Hematopoietic multipotent progenitor cell treated with erythropoietin and hydrocortisone succinate and interleukin-3 and kit ligand, for 4 days (in vitro differentiated cells): ENCODE measurements at regions not wholly inside any gene's neighbourhood (a gene's known extent, or its start where the extent isn't known, plus 50 kb on each side); places are given as distances from the start of the nearest gene placed in this dataset.

Source experiments
- DNase-seq: peaks from one replicate; pipeline ENCODE4 v3.0.0-alpha.2; 2015

DNA sequence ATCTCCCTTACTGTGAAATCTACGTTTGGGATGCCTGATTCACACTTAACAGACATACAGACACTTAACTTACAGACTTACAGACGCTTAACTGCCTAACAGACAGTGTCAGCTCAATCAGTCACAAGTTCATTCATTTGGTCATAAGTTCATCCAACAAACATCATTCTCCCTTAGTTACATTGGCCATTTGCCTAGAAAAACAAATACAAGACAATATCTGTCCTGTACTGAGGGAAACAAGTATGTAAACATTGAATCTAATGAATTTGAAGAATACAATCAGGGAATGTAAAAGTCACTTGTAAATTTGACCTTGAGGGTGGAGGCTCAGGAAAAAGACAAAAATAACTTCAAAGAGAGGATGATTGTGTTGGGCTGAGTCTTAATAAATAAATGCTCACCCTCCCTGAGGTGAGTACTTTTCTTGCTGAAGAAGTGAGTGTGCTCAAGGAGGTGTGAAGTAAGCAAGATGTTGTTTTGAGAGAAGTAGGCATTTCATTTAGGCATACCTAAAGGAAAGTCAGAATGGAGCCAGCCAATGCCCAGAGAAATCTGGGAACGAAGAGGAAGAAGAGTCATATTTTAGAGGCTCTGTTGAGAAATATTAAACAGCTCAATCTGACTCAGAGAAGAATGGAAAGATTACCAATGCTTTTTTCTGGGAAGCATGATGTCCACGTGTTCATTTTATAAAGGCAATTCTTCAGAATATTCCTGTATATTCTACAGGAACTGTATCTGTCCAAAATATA, 958.4 kb upstream of the SLC10A2 start:
- no peak for DNase-seq

GRCh38 chr13:104021806-104022397, 955.7 kb upstream of the SLC10A2 start:
- no peak for DNase-seq

DNA sequence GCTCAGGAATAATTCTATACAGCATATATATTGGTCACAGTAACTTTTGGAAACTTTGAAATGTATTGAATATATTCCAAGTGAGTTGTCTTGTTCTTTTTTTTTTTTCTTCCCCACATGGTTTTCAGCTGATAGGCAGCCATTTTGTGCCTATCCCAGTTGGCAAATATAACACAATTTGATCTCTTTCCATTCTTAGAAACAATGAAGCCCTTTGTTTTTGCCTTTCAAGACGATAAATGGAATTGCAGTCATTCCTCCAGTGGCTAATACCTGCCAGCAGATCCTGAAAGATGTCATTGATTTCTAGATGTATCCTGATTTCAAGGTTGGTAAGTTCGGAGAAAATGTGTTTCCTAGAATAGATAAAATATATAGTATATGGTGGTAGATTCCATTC, 951.1 kb upstream of the SLC10A2 start:
- DNase-seq = no peak

DNA sequence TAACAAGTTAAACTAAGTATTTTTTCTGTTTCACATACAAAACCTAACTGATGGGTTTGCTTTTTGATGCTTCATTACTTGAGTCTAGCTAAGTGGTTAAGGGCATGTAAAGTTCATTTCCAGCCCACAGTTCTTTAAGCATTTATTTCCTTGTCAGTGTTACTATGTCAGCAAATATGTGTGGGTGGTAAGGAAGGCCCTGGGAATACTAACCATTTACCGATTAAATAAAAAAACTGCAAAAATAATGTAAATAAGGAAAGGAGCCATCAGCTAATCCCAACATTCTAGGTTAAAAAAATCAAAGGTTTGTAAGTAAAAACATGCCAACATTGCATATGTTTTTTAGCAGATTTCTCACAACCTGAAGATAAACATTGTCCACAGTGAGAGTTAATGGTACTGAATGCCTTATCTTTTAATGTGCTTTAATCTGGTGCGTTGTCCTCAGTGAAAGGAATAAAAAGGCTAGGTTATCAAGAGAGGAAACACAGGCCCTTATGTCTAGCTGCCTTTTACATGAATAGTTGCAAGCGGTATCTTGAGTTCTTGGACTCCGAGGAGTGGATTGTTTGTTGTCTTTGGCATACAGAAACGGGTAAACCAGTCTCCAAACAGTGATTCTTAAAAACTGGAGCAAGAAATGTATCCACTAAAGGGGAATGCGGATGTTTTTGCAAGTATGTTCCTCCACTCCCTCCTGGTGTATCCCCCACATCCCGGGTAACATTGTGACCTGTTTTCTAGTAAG, 949.6 kb upstream of the SLC10A2 start:
- no peak for DNase-seq

DNA sequence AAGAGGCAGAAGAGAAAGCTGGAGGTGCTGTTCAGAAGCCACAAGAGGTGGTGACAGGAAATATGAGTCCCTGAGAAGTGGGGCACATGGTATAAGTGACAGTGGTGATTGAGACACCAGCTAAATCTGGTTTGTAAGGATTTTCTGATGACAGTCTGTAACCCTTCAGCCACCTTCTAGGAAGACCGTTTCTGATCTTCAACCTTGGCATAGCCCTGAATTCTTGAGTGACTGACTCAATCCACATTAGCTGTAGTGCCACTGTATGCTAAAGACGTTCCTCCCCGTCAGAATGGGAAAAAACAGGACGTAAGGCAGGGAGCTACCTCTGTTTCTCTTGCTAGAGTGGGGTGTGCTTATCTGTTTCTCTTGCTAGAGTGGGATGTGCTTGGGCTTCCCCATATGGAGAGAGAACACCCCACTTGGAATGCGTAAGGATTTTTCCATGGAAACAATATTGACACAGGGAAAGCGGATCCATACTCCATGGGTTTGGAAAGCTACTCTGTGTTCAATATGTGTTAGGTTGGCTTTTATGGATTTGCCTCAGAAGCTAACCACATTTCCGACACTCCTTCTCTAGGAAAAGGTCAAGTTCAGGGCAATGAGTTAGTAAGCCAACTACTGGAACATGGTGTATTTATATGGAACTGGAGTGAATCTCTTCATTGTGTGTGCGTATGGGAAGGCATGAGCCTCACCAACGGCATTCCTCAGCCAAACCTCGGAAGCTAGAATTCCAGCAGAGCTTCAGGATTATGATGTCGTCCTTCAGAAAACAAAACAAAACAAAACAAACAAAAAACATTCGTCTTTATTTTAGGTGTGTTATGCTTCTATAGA, 948.8 kb upstream of the SLC10A2 start:
- DNase-seq = no peak

DNA sequence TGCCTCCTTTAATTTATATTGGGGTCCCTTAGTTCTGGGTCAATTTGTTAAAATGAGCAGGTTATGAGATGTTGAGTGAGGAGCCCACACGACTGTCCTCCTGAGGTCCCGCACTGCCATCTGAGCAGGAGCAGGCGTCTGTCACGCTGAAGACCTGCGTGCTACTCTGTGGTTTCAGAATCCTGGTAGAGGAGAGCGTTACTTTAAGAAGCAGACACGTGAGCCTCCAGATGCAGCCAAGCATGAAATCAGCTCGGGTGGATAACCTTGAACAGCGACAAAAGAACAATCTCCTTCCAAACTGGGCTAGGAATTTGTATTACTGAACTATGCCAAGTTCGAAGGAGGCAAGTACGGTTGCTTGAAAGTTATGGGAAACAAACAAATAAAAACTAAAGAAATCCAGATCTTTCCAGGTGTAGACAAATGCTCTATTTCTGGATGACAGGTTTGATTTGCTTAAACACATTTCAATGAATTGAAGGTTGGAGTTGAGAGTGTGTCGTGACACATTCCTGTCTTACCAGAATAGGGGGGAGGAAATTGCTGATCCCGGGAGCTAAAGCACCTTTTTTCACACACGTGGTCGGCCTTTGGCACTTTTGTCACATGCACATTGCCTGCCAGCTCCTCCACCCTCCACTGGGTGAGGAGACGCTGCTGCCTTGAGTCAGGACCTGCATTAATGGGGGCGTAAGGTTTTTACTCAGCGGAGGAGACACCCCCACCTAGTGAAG, 945.5 kb upstream of the SLC10A2 start:
- no peak for DNase-seq

- no peak for DNase-seq
Observed at GRCh38 chr13:104008541-104009435, 942.6 kb upstream of the SLC10A2 start.

DNA sequence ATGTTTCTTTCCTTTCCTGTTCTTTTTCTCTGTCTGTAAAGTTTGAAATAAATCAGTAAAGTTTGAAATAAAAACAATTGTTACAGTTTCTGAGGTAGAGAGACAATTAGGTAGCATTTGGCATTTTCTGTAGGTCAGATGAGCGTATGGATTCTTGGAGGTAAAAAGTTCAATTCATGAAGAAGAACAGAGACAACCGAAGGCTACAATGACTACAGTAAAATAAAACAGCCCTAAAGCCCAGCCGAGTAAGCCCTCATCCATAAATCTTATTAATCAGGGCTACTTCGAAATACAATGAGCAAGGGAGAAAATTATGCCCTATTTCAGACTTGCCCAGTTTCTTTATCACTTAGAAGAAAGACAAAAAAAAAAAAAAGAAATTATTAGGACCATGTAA, 941.9 kb upstream of the SLC10A2 start:
- DNase-seq = no peak

DNA sequence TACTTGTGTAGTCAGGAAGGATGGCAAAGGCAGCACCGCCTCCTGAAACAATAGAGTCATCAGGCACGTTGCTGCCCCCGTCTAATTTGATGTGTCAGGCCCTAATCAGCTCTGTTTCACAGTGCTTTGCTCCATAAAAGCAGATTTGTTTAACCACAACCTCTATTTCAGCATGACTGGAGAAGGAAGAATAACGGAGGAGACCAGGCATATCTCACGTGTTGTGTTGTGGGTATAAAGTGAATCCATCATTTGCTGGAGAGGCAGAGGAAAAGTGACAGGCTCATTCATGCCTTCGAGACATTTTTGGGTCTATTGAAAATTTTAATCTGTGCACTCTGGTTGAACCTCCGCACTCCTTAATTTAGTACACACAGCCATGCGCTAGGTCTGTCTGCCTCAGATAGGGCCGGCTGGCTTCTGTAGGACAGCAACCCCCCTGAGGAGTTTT, 940.4 kb upstream of the SLC10A2 start:
- DNase-seq = no peak

- DNase-seq = no peak
Observed at GRCh38 chr13:104004572-104004971, 938.4 kb upstream of the SLC10A2 start.

DNA sequence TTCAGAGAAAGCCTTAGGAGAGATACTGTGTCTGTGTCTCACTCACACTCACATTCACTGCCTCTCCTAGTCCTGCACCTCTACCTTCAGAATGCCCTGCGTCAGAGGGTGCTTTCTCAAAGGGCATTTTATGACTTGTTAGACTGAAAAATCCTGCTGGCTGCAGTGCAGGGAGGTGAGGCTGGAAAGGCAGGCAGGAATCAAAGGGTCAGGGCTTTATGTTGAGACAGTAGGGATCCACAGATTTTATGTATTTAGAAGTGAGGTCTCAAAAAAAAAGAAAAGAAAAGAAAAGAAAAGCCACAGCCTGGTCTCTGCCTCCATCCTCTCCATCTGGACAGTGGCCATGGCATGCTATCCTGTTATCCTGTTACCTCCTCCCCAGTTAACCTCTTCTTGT, 936.0 kb upstream of the SLC10A2 start:
- DNase-seq = no peak

DNA sequence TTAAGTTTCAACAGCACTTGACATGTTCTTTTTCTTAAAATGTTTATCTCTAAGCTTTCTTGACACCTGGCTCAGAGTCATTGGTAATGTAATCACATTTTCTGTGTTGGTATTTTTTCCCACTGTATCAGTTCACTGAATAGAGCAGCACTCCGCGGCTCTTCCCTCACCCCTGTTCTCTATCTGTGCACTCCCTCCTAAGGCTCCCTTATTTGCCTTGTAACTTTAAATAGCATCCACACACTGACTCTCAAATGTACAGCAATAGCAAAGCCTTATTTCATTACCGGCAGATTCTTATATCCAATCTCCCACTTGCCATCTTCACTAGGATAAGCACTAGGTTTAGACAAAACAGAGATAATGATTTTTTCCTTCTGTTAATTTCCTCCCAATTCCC, 935.5 kb upstream of the SLC10A2 start:
- no peak for DNase-seq

DNA sequence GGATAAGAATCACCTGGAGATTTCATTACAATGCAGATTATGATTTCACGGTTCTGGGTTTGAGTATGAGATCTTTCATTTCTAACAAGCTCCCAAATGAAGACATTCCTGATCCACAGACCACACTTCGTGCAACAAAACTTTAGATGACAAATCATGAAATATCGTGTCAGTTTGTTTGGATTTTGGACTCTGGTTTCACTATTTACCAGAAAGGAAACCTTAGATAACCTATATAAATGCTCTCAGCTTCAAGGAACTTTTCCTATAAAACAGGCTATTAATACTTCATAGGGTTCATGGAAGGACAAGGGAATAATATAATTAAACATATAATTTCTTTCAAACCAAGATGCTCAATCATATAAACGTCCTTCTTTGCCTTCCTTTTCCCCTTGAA, 930.5 kb upstream of the SLC10A2 start:
- DNase-seq = no peak

- DNase-seq = no peak
Observed at GRCh38 chr13:103983948-103984347, 917.7 kb upstream of the SLC10A2 start.

- DNase-seq = no peak
Observed at GRCh38 chr13:103976371-103976770, 910.2 kb upstream of the SLC10A2 start.

GRCh38 chr13:103973740-103974139, 907.5 kb upstream of the SLC10A2 start:
- no peak for DNase-seq

GRCh38 chr13:103969520-103970050, 903.4 kb upstream of the SLC10A2 start:
- DNase-seq = no peak

DNA sequence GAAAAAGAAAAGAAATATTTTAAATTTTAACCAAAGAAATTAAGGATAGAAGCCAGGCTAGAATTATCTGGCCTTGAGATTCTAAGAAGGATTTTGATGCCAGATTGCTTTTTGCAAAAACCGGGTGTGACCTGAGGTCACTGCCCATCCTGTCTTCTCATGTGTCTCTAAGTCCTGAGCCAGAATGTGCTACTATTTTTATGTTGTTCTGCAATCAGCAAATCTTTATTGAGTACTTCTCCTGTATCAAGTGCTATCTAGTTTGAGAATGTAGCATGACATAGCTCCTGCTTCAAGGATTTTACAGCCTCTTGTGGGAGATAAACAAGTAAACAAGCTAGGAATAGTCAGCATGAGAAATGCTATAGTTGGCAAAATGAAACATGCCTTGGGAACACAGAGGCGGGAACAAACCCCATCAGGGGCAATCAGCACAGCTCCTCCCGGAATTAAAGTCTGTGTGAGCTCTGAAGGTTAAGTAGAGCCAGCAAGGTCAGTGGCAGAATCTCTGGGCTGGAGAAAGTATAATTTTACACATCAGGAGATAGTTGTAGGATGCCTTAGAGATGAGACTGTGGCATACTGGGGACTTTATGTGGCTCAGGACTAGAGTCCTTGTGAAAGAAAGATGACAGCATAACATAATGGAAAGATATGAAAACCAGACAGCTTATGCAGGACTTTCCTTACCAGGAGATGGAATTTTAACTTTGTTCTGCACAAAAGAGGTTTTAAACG, 899.5 kb upstream of the SLC10A2 start:
- DNase-seq = no peak

DNA sequence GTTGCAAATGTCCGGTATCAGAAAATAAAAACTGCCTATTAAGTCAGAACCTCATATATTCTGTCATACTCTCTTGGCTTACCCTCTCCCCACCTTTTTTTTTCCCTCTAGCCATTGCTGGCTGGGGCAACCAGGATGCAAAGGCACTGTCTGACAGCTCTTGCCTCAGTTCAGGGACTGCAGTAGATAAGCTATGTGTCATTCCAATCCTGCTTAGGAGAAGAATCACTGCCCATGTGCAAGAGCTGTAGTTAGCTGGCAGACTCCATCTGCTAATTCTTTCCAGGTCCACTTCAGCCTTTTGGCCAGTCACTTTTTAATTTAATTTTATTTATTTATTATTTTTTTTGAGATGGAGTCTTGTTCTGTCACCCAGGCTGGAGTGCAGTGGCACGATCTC, 895.6 kb upstream of the SLC10A2 start:
- no peak for DNase-seq

DNA sequence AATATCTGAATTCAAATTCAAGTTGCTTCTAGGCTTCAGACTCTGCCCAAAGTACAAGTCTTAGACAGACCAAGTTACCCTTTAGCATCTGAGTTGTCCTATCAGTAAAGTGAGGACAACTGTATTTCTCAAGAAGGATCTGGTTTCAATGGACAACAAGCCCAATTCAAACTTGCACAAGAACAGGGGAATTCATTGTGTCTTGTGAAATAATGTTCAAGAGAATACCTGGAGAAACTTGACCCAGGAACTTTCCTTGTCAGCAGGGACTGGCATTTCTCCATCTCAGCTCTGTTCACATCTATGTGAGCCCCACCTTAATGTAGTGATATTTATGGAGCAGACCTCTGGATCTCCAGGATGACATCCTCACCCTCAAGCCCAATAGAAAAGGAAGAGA, 894.9 kb upstream of the SLC10A2 start:
- DNase-seq = no peak
